SK-N-MC (cell line): ENCODE measurements at regions not wholly inside any gene's neighbourhood (a gene's known extent, or its start where the extent isn't known, plus 50 kb on each side); places are given as distances from the start of the nearest gene placed in this dataset.

Source experiments
- EZH2 ChIP-seq: fragments of 200-600 bp; sonication (generic); IDR thresholded peaks from one replicate; pipeline ENCODE4 v1.6.1; 2017; ENCODE audit warnings: antibody characterized with exemption
- FOXP2 ChIP-seq: optimal IDR thresholded peaks from 2 replicates; pipeline ENCODE3; 2011; ENCODE audit warnings: mild to moderate bottlenecking, moderate library complexity; ENCODE audit not compliant: insufficient read depth; ENCODE audit errors: extremely low read length, control extremely low read depth

- TF ChIP-seq FOXP2 (no peak), EZH2 (no peak)
Observed at GRCh38 chr7:156318426-156318825, 322.1 kb upstream of the RNF32 start.
